HUES6 (cell line): ENCODE measurements at regions not wholly inside any gene's neighbourhood (a gene's known extent, or its start where the extent isn't known, plus 50 kb on each side); places are given as distances from the start of the nearest gene placed in this dataset.
"Not testable (repeated sequence)": the region's sequence is repeated elsewhere in the genome, so short reads cannot be mapped to it uniquely, and the experiment has no call there.

Experiments
- H3K27ac ChIP-seq: 2 replicates; pipeline ENCODE4 v1.7.0; 2013; ENCODE audit warnings: low read depth, mild to moderate bottlenecking, low read length, inconsistent platforms
- H3K27me3 ChIP-seq: 2 replicates; pipeline ENCODE4 v1.6.1; 2013; ENCODE audit warnings: low read length; ENCODE audit not compliant: control insufficient read depth, insufficient read depth
- H3K36me3 ChIP-seq: 2 replicates; pipeline ENCODE4 v1.6.1; 2013; ENCODE audit warnings: low read length; ENCODE audit not compliant: control insufficient read depth, insufficient read depth
- H3K4me1 ChIP-seq: 2 replicates; pipeline ENCODE4 v1.6.1; 2013; ENCODE audit warnings: low read length; ENCODE audit not compliant: control insufficient read depth, insufficient read depth
- H3K4me3 ChIP-seq: 2 replicates; pipeline ENCODE4 v1.5.1; 2013; ENCODE audit warnings: low read depth, low read length
- H3K9ac ChIP-seq: one replicate; pipeline ENCODE4 v1.6.1; 2013; ENCODE audit warnings: mild to moderate bottlenecking, low read length
- H3K9me3 ChIP-seq: 2 replicates; pipeline ENCODE4 v1.6.1; 2013; ENCODE audit warnings: low read depth, low read length; ENCODE audit not compliant: control insufficient read depth, insufficient read depth

- H3K4me1 ChIP-seq, H3K9ac ChIP-seq, H3K27ac ChIP-seq, H3K27me3 ChIP-seq, H3K4me3 ChIP-seq, H3K9me3 ChIP-seq, H3K36me3 ChIP-seq: not testable (repeated sequence)
Measured at GRCh38 chr1:146672608-146673007, 265.5 kb upstream of the NBPF12 start.

DNA sequence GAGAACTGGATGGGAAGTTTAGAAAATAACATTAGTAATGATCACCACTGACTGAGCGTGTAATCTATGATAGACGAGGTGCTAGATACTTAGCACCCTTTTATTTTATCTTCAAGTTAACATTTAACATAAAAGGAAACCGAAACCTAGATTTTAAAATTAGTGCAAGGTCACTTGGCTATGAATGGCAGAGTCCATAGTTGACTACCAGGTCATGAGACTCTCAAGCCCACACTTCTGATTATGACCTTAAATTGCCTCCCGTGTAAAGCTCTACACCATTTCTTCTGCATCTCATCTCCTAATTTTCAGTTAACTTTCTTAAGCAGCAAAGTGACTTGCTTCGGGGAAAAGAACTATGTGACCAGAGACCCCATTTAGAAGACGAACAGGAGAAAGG is 266.5 kb upstream of the NBPF12 start:
- H3K4me1 ChIP-seq, H3K27me3 ChIP-seq, H3K9ac ChIP-seq, H3K36me3 ChIP-seq, H3K9me3 ChIP-seq, H3K4me3 ChIP-seq, H3K27ac ChIP-seq: not testable (repeated sequence)

GRCh38 chr1:146670832-146671566 is 267.1 kb upstream of the NBPF12 start:
- H3K27me3 ChIP-seq, H3K36me3 ChIP-seq, H3K9ac ChIP-seq, H3K4me1 ChIP-seq, H3K4me3 ChIP-seq, H3K9me3 ChIP-seq, H3K27ac ChIP-seq: not testable (repeated sequence)

DNA sequence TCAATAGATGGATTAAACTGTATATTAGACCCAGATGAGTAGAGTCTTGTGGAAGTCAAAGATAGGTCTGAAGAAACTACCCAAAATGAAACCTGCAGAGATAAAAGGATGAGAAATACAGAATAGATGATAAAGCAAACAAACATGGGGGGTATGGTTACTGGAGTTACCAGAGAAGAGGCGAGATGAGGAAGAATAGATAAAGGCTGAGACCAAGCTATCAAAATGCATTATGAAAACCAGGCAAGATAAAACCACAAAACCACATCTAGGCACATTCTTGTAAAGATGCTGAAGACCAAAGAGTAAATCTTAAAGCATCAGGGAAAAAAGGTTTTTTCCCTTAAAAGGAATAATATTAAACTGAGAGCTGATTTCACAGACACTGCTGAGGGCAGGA is 271.8 kb upstream of the NBPF12 start:
- H3K9me3 ChIP-seq, H3K4me3 ChIP-seq, H3K4me1 ChIP-seq: not testable (repeated sequence)

DNA sequence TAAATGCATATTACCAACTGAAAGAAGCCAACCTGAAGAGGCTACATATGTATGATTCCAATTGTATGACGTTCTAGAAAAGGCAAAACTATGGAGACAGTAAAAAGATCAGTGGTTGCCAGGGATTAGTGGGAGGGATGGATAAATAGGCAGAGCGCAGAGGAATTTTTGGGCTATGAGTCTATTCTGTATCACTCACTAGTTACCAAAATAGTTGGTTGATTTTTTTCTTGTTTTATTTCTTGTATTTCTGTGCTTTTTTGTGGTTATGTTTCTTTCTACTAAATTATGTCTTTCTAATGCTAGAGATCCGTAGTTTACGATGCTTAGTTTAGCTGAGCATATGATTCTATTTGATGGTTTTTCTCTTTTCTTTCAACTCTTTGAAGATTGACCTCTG is 277.9 kb upstream of the NBPF12 start:
- H3K27me3 ChIP-seq, H3K27ac ChIP-seq, H3K4me1 ChIP-seq, H3K36me3 ChIP-seq, H3K4me3 ChIP-seq, H3K9ac ChIP-seq, H3K9me3 ChIP-seq: not testable (repeated sequence)

More for the DNA sequence above, 271.8 kb upstream of the NBPF12 start:
- not testable (repeated sequence) for H3K36me3 ChIP-seq, H3K27ac ChIP-seq, H3K9ac ChIP-seq, H3K27me3 ChIP-seq

- H3K27ac ChIP-seq, H3K36me3 ChIP-seq, H3K27me3 ChIP-seq, H3K9ac ChIP-seq, H3K4me1 ChIP-seq, H3K9me3 ChIP-seq, H3K4me3 ChIP-seq: not testable (repeated sequence)
Measured at GRCh38 chr1:146656356-146657060, 281.6 kb upstream of the NBPF12 start.

DNA sequence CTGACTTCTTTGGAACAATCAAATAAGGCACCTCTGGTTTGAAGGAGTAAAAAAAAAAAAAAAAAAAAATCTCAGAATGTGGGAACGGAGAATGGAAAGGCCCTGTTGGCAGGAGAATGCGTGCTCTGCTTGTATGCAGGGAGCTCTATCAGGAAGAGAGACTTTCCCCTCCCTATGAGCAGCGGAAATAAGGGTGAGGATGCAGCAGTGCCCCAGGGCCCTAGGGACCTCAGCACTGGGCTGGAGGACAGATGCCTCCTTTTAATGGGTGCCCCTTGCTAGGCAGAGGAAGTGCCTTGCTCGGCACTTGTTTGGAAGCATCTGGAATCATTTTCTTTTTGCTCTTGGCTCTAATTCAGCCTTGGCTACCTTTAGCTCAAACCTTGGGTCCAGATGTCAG is 283.4 kb upstream of the NBPF12 start:
- not testable (repeated sequence) for H3K9ac ChIP-seq, H3K36me3 ChIP-seq, H3K9me3 ChIP-seq, H3K4me1 ChIP-seq, H3K4me3 ChIP-seq, H3K27me3 ChIP-seq, H3K27ac ChIP-seq

GRCh38 chr1:146645978-146646604 is 292.0 kb upstream of the NBPF12 start:
- H3K27ac ChIP-seq, H3K4me3 ChIP-seq, H3K9ac ChIP-seq, H3K4me1 ChIP-seq, H3K36me3 ChIP-seq, H3K9me3 ChIP-seq, H3K27me3 ChIP-seq: not testable (repeated sequence)

GRCh38 chr1:146641534-146641933 is 296.6 kb upstream of the NBPF12 start:
- H3K27ac ChIP-seq, H3K9me3 ChIP-seq, H3K9ac ChIP-seq, H3K4me1 ChIP-seq, H3K27me3 ChIP-seq, H3K4me3 ChIP-seq, H3K36me3 ChIP-seq: not testable (repeated sequence)

- not testable (repeated sequence) for H3K27me3 ChIP-seq, H3K4me3 ChIP-seq, H3K9me3 ChIP-seq, H3K36me3 ChIP-seq, H3K4me1 ChIP-seq, H3K9ac ChIP-seq, H3K27ac ChIP-seq
Measured at GRCh38 chr1:146640671-146641070, 297.5 kb upstream of the NBPF12 start.

GRCh38 chr1:146630302-146630701 is 307.8 kb upstream of the NBPF12 start:
- not testable (repeated sequence) for H3K27ac ChIP-seq, H3K4me3 ChIP-seq, H3K4me1 ChIP-seq, H3K27me3 ChIP-seq, H3K9ac ChIP-seq, H3K36me3 ChIP-seq, H3K9me3 ChIP-seq
